Islet of Langerhans (tissue), 1 donor: ENCODE measurements at regions not wholly inside any gene's neighbourhood (a gene's known extent, or its start where the extent isn't known, plus 50 kb on each side); places are given as distances from the start of the nearest gene placed in this dataset.
"Not testable (repeated sequence)": the region's sequence is repeated elsewhere in the genome, so short reads cannot be mapped to it uniquely, and the experiment has no call there.

Experiments used
- FAIRE-seq: peaks from one replicate; lab custom pipeline; 2011; peaks lifted over from hg19 to GRCh38; lab: Jason Lieb, UNC

GRCh38 chr3:193805448-193805847, 212.4 kb downstream of the OPA1 start:
- FAIRE-seq: no peak

DNA sequence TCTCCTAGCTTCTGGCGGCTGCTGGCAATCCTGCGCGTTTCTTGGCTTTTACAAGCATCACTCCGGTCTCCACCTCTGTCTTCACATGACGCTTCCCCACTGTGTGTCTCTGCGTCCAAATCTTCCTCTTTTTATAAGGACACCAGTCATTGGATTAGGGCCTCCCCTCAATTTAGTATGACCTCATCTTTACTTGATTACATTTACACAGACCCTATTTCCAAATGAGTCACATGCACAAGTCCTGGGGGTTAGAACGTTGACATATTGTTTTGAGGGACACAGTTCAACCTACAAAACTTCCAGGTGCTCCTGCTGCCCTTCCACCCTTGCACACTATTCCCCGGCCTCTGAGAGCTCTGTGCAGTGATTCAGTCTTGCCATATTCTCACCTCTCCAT, 215.3 kb downstream of the OPA1 start:
- FAIRE-seq: no peak

GRCh38 chr3:193809106-193809505, 216.1 kb downstream of the OPA1 start:
- FAIRE-seq: no peak

DNA sequence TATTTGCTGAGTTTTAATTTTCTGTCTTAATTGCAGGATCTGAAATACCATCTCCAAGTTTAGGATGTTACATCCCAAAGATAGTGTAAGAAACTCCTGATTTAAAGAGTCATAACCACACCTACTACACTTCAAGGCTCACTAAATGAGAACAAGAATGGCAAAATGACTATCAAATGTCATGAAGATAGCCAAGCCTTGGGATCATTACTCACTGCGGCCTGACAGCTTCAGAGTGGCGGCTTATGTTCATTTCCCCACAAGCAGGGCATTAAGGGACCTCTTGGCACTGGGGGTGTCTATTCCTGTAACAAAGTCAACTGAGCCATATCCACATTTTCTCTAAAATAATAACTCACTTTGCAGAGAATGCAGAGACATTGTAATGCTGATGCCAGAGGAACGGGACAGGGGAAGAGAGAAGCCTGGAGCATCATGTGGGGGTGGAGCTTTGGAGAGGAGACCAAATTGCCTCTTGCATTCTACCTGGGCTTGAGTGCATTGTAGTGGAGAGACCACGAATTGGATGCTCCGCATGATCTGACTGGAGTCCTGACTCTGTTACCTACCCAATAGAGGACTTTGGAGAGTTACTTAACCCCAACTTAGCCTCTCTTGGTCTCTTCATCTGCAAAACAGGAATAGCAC, 219.2 kb downstream of the OPA1 start:
- FAIRE-seq: no peak

DNA sequence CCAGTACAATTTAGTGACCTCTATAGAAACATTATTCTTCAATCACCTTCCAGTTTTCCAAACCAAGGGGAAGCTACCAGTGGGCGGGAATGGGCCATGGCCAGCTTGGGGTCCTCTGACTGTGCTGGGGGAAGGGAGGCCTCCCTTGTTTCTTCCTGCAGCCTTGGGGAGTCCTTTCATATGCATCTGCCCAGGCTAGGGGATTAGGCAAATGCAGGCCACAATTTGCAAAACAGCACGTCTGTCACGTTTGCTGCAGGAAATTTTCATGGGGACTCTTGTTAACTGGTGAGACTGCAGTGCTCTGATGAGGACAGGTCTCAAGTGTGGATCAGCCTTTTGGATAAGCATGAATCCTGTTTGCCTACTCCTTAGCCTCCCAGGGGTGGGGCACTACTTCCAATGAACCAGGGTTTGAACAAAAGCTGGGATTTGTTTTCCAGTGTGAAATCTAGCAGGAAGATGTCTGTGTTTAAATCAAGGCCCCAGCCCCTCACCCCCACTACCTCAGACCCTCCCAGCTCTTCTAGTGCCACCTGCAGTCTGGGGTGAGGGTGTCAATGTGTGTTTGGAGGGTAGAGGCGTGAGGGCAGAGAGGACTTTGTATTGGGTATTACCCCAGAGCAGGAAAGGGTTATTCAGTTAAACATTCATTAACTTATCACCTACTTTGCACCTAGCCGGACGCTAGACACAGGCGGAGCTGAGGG, 219.9 kb downstream of the OPA1 start:
- FAIRE-seq: no peak

DNA sequence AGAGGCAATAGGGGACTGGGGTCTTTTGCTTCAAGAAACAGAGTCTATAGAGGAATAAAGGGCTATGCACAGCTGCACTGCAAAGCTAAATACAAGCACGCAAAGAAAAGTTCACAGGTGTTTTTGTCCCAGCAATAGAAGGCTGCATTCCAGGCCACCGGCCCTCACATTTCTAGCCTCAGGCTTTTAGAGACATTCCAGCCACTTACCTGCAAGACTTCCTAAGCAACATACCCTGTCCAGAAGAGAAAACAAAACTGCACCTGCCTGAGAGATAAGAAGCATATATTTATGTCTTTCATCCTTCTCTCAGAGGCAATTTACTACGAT, 220.5 kb downstream of the OPA1 start:
- no peak for FAIRE-seq

DNA sequence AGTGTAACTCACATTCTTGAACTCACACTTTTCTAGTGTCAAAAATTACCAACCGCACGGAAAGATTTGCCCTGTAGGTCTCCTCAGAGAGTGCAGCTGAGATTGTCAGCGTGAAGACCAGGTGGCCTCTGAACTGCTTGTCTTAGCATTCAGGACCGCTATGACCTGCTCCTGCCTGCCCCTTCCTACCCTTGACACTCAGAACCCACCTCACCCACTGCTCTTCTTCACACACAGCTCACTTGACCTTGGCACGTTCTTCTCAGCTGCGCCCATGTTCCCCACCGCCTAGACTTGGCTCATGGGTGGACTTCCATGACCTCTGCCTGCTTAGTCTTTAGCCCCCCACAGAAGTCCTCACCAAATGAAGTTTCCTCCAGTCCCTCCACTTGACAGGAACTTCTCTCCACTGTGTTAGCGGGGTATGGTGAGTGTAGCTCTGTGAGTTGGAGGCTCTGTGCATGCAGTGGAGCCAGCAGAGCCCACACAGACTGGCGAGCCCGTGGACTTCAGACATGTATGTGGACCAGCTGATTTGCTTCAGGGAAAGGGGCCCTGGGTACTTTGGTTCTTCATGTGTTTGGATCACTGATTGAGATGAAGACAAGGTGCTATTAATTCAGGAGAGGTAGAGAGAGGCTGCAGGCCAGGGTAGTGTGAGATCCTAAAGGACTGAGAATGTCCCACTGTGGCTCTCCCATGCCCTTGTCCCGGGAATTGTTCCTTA, 221.3 kb downstream of the OPA1 start:
- FAIRE-seq: no peak

DNA sequence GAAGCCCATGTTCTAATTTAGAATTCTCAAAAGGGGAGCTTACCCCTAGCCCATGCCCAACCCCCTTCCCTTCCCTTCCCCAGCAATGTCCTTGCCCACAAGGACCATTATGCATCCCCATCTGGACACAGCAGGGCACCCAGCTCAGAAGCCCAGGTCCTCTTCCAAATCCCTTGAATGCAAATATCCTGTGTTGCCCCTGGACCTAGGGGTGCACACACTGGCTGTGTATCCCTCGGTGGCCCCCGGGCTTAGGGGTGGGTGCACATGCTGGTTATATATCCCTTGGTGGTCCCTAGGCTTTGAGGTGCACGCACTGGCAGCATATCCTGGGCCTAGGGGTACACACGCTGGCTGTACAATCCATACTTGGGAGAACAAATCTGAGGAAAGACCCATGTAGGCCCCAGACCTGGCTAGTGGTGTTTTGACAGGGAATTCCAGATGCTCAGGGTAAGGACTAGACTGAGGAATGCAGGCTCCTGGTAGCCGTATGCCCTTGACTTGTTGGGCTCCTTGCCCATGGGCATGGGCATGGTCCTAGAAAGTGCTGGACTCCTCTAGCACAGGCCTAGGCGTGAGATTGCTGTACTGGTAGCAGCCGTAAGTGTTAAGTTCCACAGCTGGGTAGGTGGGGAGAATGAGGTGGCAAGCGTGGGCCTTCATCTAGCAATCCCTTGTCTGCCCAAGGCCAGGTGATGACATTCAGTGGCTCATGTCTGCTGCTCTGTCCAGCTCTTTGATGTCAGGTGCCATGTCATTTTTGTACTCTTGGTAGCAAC, 222.4 kb downstream of the OPA1 start:
- FAIRE-seq: no peak

GRCh38 chr3:193816028-193816395, 223.0 kb downstream of the OPA1 start:
- FAIRE-seq: no peak

GRCh38 chr3:193816656-193817311, 223.8 kb downstream of the OPA1 start:
- FAIRE-seq: peak; percentile 24

GRCh38 chr3:193819117-193820010, 226.4 kb downstream of the OPA1 start:
- FAIRE-seq: no peak

- FAIRE-seq: no peak
Observed at GRCh38 chr3:193821151-193821668, 228.2 kb downstream of the OPA1 start.

- FAIRE-seq: peak; percentile 65
Observed at GRCh38 chr3:193822492-193823212, 229.6 kb downstream of the OPA1 start.

DNA sequence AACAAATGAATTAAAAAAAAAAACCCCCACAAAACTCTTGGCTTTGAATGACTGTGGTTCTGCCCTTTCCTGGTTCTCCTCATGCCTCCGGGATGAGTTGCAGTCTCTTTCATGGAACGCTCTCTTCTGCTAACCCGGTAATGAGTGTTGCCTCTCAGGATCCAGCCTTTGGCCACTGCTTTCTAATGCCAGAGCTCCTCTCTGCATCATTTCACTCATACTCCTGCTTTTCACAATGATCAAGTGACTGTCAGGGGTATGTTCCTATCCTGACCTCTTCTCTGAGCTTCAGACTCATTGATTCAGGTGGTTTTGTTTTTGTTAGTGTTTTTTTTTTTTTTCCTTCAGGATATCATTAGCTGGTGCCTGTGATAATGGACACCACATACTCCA, 230.2 kb downstream of the OPA1 start:
- FAIRE-seq: not testable (repeated sequence)

- FAIRE-seq: peak; percentile 9
Observed at GRCh38 chr3:193824365-193824764, 231.4 kb downstream of the OPA1 start.

DNA sequence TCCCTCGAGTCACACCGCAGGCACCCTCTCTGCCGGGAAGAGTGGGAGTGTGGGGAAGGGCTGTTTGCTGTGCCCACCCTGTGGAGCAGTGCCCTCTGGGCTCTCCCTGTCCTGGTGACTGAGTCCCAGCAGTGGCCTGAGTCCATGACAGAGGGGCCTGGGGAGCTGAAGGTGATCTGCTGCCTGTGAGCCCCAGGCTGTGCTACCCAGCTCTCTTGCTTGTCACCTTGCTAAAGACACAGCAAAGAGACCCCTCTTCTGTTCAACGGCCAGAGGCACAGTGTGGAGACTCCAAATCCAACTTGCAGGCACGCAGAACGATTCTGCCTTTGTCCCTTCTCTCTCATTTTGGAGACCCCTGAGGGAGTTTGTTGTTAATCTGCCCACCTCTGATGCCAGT, 232.6 kb downstream of the OPA1 start:
- FAIRE-seq: no peak

DNA sequence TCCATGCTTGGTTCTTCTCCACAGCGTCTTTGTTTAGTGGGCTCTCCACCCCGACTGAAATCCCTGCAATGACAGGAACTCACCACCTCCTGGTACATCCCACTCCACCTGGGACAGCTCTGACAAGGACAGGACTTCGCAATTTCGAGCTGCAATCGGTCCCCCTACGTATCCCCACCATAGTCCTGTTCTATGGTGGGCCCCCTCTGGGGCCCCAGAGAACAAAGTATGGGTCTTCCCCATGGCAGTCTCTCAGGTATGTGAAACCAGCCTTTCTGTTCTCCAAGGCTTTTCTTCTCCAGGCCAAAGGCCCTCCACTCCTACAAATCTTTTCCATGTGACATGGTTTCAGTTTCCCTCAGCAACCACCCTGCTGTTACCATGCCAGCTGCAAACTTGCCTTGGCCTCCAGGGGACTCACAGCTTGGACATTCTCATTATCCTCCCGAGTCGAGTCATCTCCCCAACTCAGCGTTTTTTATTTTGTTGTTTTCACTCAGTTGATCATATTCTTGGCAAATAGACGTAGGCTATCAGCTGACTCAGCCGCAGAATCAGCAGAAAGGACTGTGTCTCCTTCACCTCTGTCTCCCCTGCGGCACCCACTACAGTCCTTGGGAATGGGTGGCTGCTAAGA, 233.3 kb downstream of the OPA1 start:
- peak; percentile 99 for FAIRE-seq

DNA sequence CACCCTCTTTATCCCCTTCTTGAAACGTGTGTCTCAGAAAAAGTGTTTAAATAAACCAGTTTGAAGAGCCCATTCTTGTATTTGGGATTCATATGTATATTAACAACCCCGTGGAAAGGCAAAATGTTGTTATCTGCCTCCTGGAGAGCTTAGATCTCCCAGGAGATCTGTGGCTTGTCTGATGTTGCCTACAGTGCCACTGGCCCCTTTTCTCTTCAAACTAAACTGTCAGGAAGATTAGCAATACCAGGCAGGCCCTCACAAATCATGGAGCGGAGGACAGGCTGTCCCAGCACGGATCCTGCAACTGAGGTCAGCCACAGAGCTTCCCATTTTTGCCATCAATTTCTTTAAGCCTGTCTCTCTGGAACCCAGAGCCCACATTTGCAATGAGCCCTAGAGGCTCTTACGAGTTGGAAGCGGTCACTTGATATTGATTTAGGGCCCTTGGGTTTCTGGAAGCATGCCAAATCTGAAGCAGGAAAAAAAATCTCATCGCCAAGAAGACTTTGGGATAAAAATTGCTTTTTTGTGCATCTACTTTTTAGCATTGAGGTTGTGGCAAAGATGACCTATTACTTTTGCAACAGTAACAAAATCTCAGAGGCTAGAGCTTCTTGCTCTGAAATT, 234.1 kb downstream of the OPA1 start:
- no peak for FAIRE-seq

- no peak for FAIRE-seq
Observed at GRCh38 chr3:193827871-193828270, 234.9 kb downstream of the OPA1 start.
